ENCODE measurements at regions not wholly inside any gene's neighbourhood (a gene's known extent, or its start where the extent isn't known, plus 50 kb on each side); places are given as distances from the start of the nearest gene placed in this dataset.
"Not testable (repeated sequence)": the region's sequence is repeated elsewhere in the genome, so short reads cannot be mapped to it uniquely, and the experiment has no call there.

DNA sequence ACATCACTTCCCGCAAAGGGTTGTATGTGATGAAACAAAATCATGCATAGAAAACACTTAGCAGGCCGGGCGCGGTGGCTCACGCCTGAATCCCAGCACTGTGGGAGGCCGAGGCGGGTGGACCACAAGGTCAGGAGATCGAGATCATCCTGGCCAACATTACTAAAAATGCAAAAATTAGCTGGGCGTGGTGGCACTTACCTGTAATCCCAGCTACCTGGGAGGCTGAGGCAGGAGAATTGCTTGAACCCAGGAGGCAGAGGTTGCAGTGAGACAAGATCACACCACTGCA, 265.9 kb downstream of the FAM43A start:
- DNase-seq = not testable (repeated sequence)

DNA sequence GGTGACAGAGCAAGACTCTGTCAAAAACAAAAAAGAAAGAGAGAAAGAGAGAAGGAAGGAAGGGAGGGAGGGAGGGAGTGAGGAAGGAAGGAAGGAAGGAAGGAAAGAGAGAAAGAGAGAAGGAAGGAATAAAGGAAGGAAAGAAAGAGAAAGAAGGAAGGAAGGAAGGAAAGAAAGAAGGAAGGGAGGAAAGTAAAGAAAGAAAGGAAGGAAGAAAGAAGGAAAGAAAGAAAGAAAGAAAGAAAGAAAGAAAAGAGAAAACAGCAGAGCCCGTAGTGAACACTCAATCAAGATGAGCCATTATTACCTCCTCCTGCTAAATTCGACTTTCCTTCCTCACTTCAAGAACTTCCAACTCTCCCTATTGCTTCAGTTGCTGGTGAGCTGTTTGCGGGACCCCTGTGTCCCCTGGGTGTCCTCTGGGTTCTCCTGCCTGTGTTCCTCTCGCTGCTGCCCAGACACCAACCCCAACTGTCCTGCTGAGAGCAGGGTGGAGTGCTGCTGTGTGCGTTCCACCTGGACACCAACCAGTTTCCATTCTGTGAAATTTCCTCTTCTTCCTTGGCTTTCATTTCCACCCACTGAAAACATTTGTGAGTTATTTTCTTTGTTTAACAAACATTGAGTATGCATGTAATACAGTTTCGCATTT, 266.4 kb downstream of the FAM43A start:
- no peak for DNase-seq

DNA sequence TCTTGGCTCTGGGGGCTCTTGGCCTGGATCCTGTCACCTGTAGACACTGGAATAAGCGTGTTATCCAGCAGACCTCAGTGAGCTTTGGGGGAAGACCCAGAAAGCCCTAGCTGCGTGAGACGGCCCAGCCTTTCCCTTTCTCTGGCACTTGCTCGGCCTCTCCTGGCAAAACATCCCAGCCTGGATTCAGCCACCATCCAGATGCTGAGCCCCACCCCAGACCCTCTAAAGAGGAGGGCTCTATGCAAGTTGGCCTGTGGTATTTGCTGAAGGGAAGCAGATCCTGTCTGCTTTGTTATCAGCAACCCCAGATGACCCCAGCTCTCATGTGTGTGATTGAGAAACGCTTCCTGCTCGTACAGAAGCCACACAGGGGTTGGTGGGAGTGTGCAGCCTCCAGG, 267.2 kb downstream of the FAM43A start:
- no peak for DNase-seq

DNA sequence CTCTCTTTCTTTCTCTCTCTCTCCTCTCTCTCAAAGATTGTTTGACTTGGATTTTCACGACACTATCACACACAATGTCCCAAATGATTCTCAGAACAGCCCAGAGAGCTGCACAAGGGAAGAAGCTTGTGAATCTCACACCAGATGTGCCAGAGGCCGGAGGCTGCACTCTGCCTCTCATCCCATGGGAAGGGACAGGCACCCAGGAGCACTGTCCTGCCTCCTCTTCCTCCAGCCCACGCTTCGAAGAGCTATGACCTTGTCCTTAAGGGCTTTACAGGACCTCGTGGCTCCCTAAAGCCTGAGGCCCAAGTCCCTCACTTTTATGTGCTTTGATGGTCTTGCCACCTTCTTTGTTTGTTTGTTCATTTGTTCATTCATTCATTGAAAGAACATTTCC, 267.6 kb downstream of the FAM43A start:
- no peak for DNase-seq

DNA sequence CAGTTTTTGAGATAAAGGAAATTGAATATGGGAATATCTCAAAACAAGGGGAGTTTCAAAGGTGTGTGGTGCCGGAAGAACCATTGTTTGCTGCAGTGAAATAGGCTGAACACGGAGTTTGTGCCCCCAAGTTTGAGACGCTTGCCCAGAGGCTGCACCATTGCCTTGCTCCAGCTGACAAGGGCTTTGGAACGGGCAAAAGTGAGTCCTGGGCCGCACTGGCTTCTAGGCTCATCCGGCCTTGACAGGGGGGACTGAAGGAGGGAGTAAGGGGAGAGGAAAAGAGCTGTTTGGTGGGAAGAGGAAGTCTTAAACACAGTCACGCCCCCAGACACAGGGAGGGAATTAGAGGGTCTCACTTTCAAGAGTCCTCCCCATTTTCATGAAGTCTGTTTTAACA, 269.9 kb downstream of the FAM43A start:
- DNase-seq = no peak

DNA sequence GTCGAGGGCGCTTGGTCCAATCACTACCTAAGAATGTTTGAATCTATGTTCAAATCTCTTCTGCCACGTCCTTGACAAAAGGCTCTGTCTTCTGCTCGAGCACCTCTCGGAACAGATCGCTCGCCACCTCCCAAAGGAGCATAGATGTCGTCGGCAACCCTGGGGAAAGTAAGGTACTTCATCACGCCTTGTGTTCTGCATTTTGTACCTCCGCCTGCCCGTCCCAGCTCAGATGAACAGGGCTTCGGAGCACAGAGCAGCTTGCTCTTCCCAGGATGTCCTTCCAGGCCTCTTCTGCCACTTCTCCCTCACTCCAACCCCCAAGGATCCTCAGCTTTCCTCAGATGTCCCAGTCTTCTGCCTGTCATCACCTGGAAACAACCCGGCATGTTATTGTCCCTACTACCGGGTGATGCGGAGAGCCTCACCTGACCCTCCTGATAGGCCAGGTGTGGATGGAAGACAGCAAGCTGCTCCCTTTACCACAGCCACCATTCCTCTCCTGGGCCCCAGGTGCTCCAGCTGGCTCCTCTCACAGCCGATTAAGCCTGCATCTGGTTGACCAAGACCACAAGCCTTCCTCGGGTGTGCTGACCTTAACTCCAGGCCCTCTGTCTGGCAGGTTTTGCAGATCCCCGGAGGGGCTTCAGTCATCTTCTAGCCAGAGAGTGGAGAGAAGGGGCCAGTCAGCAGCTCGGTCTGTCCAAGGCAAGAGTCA, 270.5 kb downstream of the FAM43A start:
- no peak for DNase-seq

DNA sequence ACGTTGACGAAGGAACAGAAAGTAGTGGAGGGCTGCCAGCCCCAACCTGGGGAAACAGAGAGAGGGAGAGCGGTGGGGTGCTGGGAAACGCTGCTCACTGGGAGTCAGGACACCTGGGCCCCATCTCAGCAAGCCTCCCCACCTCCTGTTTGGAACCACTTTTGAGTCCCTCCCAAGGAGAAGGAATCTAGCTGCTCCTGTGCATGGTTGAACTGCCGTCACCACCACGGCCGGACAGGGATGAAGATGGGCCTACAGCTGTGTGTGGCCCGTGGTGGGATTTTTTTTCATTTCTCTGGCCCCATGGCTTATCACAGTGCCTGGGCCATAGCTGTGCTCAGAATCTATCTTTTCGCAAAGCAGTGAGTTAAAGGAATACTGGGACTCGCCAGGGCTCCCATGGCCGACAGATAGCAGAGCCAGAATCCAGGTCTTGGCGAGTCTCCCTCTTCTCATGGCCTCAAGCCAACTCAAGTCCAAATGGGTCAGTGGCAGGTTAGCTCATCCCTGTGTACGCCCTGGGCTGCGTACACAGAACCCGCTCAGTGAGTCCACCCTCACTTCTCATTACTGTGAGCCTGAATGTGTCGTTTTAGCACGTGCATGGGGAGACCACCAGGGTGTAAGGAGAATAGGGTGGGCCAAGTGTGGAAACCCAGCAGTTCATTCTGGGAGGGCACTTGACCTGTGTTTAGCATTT, 271.2 kb downstream of the FAM43A start:
- no peak for DNase-seq

DNA sequence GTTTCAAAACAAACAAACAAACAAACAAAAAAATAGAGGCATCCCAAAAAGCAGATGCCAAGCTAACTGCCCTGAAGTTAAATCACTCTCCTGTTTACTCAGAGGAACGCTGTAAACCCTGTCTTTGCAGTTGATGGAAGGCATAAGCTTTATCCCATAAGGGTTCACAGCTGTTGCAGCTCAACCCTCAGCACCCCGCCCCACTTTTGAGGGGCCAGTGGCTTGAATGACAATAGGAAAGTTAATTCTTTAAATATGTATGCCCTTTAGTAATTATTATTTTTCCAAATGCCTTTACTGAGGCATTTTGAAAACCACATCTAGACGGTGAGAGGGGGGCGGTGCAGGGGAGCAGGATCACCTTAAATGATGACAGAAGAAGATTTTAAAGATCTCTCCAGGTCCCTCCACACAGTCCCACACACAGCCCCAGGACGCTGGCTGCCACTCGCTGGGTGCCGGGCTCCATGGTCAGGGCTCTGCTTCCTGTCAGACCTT, 272.1 kb downstream of the FAM43A start:
- no peak for DNase-seq

DNA sequence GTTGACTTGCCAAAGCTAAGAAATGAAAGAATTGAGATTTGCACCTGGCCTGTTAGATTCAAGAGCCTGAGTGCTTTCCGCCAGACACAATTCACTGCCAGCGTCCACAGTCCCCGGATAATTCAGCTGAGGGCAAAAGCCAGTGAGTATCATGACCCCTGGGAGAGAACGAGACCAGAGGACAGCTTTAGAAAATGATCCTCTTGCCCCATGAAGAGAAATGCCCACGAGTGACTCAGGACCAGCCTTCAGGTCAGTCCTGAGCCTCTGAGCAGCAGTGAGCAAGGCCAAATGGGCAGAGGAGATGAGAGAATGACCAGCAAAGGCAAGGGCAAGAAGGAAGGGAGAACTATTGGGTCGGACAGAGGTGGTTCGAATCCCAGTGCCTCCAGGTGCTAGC, 273.5 kb downstream of the FAM43A start:
- no peak for DNase-seq

DNA sequence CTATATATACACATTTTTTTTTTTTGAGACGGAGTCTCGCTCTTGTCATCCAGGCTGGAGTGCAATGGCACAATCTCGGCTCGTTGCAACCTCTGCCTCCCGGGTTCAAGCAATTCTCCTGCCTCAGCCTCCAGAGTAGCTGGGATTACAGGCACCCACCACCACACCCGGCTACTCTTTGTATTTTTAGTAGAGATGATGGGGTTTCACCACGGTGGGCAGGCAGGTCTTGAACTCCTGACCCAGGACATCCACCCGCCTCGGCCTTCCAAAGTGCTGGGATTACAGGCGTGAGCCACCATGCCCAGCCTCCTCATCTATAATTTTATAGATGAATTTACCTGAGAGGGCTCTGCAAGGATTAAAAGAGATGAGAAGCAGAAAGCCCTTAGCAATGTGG, 274.0 kb downstream of the FAM43A start:
- DNase-seq = not testable (repeated sequence)

DNA sequence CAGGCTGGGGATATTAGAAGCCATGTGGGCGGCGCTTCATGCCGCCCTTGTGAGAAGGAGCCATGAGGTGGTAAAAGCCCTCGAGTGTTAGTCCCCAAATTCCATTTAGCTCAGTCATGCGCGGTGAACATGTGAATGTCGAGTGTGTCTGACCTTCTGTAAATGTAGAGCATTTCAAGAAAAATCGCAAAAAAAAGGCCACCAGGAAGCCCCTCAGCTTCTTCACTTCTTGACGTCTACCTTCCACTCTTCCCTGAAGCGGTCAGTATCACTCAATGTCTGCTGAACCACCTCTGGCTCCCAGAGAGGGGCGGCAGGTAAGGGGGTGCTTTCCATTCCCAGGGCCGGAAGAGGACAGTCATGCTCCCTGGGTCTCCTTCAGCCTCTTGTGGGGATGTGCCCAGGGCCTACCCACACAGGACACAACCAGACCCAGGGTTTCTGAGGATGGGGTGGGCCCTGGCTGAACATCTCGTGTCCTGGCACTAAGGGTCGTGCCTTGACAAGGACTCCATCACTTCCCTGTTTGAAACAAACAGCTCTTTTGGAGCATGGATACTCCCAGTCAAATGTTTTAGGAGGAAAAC, 274.9 kb downstream of the FAM43A start:
- no peak for DNase-seq

DNA sequence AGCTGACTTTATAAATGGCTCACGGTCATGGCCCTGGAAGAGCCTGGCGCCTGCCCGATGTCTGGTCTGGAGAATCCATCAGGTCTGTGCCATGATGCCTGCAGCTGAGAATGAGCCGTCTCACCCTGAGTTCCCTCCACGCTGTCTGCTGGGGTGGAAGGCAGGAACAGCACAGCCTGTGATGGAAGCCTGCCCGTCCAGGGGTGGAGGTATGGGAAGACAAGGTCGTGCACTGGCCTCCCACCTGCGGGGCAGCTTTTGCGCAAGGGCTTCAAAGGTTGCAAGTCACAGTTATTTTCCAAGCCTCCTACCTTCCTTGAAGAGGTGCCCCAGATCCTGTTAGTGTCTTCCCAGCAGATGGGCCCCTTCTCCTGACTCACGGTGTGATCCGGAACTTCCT, 275.5 kb downstream of the FAM43A start:
- no peak for DNase-seq

DNA sequence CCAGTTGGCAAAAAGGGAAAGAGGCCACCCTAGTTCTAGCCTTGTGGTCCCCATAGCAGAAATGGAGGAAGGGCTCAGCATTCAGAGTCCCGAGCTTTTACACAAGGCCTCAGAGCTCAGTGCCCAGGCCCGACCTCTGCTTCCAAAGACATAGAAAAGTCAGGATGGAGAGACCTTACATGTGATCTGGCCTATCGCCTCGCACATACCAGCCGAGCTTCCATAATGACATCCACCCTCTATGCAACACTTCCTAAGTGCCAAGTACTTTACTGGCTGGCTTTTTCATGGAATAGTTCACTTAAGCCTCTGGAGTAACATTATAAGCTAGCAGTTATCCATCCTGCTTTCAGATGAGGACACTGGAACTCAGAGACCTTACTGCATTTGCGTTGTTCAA, 275.9 kb downstream of the FAM43A start:
- no peak for DNase-seq

DNA sequence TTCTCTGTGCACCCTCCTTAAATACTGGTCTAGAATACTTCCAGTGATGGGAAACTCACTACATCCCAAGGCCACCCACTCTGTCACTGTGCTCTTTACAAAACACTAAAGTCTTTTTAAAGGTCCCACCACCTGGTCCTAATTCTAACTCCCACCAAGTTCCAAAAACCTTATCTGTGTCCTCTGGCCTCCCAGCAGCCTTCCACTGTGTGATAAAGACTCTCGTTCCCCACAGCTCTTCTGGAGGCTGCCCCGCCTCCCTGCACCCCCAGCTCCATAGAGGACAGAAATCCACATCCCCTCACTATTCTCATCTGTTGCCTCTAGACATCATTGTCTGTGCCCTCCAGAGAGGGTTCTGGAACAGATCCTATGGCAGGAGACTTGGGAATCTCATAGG, 276.4 kb downstream of the FAM43A start:
- no peak for DNase-seq

DNA sequence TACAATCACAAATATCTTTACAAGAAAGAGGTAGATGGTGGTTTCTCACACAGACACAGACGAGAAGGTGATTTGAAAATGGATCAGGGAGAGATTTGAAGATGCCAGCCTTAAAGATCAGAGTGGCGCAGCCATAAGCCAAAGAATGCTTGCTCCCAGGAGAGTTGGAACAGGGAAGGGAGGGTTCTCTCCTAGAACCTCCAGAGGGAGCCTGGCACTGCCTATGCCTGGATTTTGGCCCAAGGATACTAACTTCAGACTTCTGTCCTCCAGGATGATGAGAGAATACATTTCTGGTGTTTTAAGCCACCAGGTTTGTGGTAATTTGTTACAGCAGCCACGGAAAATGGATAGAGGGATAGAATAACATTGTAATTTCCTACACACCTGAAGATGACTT, 279.1 kb downstream of the FAM43A start:
- DNase-seq = no peak

DNA sequence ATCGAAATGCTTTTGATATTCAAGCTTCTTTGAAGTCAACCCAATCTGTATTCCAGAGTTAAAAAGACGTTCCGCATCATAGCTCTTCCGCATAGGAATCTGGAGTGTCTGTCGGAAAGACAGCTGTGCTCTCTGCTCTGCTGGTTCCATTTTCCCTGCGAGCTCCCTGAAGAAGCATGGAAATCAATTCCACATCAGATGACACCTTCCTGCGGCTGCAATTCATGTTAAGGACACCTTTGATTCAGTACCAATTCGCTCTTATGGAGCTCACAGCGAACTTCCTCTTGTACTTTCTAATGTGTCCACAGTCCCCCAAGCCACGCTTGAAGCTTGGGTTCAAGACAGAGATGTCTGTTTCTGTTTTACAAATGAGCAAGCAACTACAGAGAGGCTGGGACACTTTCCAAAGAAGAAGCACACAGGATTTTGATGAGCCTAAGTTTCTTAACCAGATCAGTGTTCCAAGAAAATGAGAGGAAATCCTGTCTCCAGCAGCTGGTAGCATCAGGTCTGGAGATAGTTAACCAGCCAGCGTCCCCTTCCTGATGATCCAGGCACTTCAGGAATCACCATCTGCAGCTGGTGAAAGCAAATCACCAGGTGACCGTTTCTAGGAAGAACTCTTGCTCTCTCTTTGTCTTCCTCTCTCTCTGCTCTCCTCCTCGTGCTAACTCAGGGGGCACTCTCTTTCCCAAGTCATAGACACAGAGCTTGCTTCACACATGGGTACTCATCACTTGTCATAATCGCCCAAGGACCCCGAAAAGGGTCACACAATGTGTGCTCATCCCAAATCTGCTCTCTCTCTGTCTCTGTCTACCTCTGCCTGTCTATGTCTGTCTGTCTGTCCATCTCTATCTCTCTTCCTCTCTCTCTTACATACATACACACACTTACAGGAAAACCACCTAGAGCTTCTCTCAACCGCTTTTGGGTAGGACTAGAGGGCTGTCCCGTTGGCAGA, 281.8 kb downstream of the FAM43A start:
- DNase-seq = no peak

DNA sequence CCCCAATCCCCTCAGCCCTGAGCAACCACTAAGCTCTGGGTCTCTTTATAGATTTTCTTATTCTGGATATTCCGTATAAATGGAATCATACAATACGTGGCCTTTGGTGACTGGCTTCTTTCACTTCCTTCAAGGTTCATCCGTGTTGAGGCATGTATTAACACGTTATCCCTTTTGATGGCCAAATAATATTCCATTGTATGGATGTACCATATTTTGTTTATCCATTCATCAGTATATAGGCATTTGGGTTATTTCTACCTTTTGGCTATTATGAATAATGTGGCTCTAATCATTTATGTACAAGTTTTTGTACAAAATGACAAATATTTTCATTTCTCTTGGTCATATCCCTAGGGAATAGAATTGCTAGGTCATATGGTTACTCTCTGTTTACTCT, 284.4 kb downstream of the FAM43A start:
- DNase-seq = no peak

DNA sequence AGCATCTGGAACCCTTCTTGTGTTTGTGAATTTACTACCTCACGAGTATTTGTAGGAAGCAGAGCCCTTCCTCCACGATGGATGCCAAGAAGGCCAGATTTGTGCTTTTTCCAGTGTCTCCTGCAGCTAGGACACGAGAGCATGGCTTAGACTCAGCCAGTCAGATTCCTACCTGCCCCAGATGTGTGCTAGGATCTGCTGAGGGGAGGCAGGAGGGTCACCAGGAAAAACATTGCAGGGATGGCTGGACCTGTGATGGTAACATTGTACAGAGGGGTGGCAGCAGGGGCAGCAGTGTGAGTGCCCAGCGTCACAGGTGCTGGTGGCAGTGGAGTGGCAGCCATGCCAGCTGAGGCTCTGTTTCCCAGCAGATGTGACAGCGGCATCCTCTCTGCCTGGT, 285.3 kb downstream of the FAM43A start:
- no peak for DNase-seq

DNA sequence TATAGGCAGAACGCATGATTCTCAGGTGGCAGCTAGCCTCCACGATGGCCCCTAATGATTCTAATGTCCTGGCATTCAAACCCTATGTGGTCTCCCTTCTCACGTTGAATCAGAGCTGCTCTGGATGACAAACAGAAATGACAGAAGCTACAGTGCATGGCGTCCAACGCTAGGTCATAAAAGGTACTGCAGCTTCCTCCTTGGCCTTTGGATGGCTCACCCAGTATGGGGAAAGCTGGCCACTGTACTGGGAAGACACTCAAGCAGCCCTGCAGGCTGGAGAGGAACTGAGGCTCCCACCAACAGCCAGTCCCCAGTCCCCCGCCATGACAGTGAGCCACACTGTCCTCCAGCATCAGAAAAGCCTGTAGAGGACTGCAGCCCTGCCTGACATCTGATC, 286.3 kb downstream of the FAM43A start:
- no peak for DNase-seq

DNA sequence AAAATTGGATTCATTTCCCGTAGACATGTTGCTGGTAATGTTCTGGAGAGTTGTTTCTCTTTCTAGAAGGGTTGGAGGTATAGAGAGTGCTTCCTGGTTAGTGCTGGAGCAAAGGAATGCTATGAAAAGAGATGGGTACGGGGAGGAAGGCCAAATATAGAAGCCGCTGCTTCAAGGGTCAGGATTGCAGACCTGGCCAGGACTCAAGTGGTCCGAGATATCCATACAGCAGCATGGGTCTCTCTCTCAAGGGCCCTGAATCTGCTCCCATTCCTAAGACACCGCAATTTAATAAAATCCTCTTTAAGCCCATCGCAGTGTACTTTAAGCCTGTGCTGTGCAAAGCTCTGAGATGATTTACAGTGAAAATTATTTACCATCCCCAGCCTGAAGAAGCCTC, 287.0 kb downstream of the FAM43A start:
- DNase-seq = no peak

DNA sequence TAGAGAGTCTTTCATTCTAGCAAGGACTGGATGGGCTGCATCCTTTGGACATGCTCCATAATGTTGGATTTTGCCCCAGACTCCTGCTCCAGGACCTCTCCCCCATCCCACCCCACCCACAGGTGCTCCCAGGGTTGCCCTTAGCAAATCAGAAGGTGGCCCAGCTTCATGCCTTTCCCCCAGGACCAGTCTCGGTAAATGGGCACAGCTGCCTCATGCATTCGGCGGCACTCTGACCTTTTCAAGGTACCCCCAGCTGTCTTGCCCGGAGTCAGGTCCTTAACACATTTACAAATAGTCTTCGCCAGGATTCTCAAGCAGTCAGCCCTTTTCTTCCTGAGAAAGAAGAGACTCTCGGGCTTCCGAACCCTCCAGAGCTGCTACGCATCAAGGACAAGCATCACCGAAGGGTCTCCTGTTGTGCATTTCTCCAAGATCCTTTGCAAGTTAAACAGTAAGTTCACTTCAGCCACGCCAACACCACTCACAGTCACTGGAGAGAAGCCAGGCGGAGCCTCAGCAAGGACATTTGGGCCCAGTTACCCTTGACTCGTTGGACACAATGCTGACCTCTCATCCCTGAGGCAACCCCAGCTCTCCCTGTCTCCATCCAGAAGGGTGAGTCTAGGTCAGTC, 287.8 kb downstream of the FAM43A start:
- DNase-seq = no peak

DNA sequence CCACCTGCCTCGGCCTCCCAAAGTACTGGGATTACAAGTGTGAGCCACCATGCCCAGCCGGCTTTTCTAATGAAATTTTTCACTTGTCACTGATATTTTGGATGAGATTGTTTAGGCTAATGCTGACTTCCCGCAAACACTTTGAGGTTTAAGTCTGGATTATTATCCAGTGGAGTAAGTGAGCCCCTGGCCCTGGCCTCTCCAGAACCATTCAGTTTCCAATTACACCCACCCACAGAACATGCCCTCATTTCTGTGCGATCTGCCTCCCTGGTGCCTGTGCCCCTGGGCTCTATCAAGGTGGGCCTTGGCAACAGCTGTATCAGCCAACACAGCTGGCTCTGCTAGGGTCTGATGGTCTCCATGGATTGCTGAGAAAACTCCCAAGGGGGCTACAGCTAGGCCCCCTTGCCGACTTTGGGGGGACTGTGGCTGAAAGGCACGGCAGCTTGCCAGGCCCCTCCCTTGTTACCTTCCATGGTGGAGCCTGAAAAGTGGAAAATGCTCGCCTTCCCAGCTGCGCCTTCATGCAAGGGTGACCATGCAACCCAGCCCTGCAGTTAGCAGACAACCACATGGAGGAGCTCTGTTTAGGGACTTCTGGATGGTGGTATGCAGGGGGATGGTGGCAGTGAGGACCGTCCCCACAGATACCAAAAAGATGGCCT, 288.9 kb downstream of the FAM43A start:
- DNase-seq = no peak
